GM12865 (cell line): ENCODE measurements at regions not wholly inside any gene's neighbourhood (a gene's known extent, or its start where the extent isn't known, plus 50 kb on each side); places are given as distances from the start of the nearest gene placed in this dataset.
"Not testable (repeated sequence)": the region's sequence is repeated elsewhere in the genome, so short reads cannot be mapped to it uniquely, and the experiment has no call there.

Experiments used
- DNase-seq: peaks from one replicate; pipeline ENCODE4 v3.0.0; 2010; ENCODE audit warnings: low read depth
- H3K4me3 ChIP-seq: 2 replicates; pipeline ENCODE4 v1.5.1; 2011; ENCODE audit warnings: mild to moderate bottlenecking, low read depth, low read length, control low read depth
- CTCF ChIP-seq: IDR thresholded peaks from 2 replicates; pipeline ENCODE4 v1.5.1; 2011; ENCODE audit warnings: low read length, control low read depth, low read depth, inconsistent platforms; ENCODE audit not compliant: insufficient read depth; ENCODE audit errors: missing control alignments

DNA sequence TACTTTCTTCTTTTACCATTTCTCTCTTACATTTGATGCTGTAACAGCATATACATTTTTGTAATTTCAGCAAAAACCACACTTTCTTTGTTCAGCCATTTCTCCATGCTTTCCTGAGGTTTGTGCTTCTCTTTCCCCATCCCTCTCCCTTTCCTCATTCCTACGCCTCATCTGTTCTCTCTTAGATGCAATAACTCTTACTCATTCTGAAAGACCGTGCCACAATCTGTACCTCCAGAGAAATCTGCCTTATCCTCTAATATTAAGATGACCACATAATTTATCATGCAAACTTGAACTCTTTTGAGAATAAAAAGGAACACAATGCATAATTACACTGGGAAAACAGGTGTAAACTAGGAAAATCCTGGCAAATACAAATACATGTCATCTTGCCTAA is 588.9 kb downstream of the JRKL start:
- H3K4me3 ChIP-seq: no peak overlapping the region
- DNase-seq: no peak
- TF ChIP-seq CTCF: no peak

GRCh38 chr11:96986516-96986915 is 596.7 kb downstream of the JRKL start:
- TF ChIP-seq CTCF: no peak
- DNase-seq: no peak
- H3K4me3 ChIP-seq: no peak overlapping the region

DNA sequence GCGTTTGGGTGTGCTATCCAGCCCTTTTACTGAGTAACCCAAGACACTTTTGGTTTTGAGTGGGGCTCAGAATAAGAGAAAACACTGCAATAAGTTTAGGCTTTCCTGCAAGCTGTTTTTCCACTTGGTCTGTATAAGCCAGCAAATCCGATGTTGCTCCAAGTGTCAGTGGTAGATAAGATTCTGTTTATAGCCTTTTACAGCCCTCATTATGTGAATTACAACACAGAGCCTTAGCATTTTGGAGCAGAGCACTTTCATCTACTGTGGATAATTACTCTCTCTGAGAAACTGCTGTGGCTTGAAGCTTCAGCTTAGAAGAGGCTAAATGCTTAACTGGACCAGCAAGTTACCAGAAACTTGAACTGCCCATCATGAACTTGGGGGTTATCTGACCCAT is 601.1 kb downstream of the JRKL start:
- no peak for TF ChIP-seq CTCF
- no peak for DNase-seq

GRCh38 chr11:97000481-97000880 is 610.7 kb downstream of the JRKL start:
- no peak for TF ChIP-seq CTCF
- H3K4me3 ChIP-seq: no peak overlapping the region
- DNase-seq: no peak

More for the DNA sequence above, 601.1 kb downstream of the JRKL start:
- no peak overlapping the region for H3K4me3 ChIP-seq

GRCh38 chr11:97007283-97007682 is 617.5 kb downstream of the JRKL start:
- H3K4me3 ChIP-seq: no peak overlapping the region
- no peak for DNase-seq
- TF ChIP-seq CTCF: no peak

DNA sequence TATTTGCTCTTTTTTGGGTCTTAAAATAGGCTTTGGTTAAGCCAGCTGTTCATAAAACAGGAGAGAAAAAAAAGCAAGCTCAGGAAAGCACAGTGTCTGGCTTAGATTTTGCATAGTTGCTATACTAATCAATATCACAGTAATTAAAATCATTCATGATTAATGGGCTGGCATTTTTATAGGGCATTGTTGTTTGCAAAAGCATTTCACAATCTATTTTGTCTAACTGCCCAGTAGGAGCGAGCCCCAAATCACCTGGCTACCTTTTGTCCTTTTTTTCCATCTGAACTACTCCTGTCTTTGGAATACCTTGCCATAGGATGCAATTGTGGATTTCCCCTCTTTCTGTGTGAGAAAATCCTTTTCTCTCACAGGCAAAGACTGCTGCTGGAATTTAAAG is 619.8 kb downstream of the JRKL start:
- no peak for TF ChIP-seq CTCF
- H3K4me3 ChIP-seq: no peak overlapping the region
- DNase-seq: no peak

DNA sequence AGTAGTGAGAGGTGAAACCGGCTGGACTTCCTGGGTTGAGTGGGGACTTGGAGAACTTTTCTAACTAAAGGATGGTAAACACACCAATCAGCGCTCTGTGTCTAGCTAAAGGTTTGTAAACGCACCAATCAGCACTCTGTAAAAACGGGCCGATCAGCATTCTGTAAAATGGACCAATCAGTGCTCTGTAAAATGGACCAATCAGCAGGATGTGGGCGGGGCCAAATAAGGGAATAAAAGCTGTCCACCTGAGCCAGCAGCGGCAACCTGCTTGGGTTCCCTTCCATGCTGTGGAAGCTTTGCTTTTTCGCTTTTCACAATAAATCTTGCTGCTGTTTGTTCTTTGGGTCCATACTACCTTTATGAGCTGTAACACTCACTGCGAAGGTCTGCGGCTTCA is 621.2 kb downstream of the JRKL start:
- H3K4me3 ChIP-seq, DNase-seq: not testable (repeated sequence)

DNA sequence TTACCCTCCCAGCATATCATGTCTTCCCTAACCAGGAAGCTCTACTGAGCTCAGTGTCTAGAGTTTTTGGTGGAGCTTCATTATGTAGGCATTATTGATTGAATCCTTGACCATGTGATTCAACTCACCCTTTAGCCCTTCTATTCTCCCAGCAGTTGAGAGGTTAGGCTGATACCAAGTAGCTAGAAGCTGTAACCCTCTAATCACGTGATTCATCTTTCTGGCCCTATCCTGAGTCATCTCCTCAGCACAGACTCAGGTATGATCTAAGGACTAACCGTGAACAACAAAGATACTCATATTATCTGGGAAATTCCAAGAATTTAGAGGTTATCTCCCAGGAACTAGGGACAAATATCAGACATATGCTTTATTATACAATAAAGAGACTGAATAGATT is 625.5 kb downstream of the JRKL start:
- TF ChIP-seq CTCF: no peak
- DNase-seq: no peak
- no peak overlapping the region for H3K4me3 ChIP-seq
